HG03135 (cell line): ENCODE measurements at regions not wholly inside any gene's neighbourhood (a gene's known extent, or its start where the extent isn't known, plus 50 kb on each side); places are given as distances from the start of the nearest gene placed in this dataset.
"Not testable (repeated sequence)": the region's sequence is repeated elsewhere in the genome, so short reads cannot be mapped to it uniquely, and the experiment has no call there.

Experiments used
- ATAC-seq: cut with Tn5 transposase; IDR thresholded peaks from one replicate; pipeline ENCODE4 v1.9.1; 2021; ENCODE audit warnings: mild to moderate bottlenecking, moderate library complexity; ENCODE audit not compliant: unreplicated experiment

DNA sequence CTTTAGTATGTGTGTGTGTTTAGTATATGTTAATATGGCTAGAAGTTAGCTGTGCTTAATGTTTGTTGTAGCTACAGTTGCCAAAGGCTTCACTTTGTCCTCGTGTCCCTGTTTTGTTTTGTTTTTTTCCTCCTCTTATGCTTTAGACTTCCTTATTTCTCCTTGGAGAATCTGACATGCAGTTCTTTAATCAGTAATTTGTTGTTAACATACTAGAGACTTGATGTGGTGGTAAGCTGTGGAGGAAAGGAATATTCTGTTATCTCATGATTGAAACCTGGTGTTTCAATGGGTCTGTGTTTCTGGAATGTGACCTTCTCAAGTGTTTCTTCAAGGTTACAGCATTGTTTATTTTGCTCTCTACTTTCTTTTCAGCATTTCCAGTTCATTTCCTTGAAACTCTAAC, 515.6 kb upstream of the ST8SIA4 start:
- ATAC-seq: no peak

DNA sequence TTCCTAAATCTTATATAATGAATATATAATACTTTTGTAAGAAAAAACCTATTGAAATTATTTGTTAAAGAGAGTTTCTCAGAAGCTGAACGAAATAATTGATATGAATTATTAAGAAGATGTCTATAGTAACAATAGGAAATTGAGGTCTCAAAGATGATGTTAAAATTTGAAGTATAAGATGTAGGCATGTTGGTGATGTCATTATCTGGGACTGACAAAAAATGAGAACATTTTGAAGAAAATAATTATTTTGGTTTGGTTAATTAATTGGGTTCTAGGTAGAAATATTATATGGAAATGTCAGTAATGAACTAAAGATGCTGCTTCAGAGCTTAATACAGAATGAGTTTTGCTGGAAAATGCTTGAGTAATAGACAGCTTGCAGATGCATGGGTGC, 501.4 kb upstream of the ST8SIA4 start:
- ATAC-seq: no peak

DNA sequence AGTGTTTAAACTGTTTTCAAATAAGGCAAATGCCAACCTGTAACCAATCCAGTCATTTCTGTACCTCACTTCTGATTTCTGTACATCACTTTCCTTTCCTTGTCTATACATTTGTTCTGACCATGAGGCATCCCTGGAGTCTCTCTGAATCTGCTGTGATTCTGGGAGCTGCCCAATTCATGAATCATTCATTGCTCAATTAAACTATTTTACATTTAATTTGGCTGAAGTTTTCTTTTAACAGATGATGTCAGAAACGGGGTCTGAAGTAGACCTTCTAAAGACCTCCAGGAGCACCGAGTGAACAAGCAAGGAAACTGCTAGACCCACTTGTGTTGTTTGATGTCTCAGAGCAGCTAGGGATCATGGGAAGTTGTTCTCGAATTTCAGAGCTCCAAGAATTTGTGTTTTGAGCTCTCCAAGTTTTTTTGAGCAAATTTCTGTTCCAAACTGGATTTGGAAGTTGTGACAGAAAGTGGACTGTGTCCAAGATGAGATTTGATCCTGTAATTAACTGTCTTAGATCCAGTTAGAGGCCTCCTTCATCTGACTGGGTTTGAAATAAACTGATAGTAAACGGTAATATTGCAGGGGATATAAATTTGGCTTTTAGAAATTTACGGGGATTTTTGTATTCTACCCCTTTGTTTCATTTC, 490.8 kb upstream of the ST8SIA4 start:
- no peak for ATAC-seq

DNA sequence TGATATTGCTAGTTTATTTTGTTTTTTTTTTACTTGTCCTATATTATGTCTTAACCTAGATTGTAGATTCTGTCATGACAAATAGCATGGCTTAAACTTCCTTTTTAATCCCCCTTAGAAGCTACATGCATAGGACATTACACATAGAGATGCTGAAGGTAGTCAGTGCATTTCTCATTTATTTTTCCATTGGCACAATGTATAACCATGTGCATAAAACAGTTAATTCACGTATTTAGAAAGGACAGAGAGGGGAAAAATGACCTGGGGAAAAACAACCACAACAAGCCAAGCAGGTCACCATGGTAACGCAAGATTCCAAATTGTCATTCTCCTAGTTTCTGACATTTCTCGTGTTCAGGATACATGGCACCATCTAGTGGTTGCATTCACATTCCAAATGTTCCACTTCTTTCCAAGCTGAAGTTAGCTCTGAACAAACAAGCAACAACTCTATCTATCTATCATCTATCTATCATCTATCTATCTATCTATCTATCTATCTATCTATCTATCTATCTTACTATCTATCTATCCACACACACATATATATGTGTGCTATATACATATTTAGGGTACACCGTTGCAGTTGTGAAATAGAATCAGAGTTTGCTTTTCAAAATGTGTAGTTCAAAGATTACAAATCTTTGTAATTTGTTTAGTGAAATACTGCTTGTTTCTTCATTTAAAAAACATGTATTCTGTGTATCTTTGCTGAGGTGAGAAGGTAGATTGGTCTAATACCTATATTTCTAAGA, 487.2 kb upstream of the ST8SIA4 start:
- no peak for ATAC-seq

DNA sequence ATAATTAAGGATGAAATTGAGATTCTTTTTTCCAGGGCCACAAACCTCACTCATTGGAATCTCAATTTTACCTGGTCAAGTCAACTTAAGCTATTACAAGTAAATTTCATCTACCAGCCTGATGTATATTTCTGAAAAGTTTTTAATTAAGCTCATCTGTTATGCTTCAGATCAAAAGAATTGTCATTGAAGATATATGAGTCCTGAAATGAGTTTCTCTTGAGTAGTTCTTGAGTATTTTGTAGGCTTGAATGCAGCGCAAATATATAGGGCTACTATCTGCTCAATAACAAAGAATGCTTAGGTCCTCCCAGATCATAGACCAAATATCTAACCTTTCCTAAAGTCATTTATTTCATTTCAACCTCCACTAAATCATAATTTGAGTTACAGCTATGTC, 482.2 kb upstream of the ST8SIA4 start:
- no peak for ATAC-seq

DNA sequence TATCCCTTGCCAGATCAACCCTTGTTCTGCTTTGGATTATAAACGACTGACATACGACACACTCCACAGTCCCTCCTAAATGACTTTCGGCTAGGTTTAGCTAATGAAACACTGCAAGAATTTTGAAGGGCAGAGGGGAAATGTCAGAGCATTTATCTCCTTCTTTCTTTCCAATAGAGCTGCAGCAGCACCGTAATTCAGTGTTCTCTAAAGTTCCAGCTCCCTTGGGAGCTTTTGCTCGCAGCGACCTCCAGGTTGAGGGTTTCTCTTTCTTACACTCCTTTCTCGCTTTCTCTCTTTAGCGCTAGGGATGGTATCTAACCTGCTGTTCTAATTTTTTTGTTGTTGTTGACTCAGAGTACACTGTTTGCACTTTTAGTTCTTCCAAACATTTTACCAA, 467.1 kb upstream of the ST8SIA4 start:
- ATAC-seq: no peak

DNA sequence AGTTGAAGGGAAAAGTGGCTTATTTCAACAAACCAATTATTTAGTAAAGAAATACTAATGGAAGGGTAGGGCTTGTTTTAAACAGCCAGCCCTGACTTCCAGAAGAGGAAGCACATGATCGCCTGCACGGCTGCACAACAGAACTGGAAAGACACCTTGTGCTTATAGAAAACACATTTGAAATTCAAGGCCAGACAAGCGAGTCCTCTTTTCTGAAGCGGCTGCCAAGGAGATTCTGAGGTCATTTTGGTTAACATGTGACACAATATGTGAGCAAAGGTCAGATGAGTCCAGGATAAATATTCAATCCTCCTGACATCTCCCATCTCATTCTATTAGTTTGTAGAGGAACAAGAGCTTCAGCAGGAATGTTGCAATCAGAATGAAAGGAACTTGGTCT, 461.4 kb upstream of the ST8SIA4 start:
- ATAC-seq: no peak

DNA sequence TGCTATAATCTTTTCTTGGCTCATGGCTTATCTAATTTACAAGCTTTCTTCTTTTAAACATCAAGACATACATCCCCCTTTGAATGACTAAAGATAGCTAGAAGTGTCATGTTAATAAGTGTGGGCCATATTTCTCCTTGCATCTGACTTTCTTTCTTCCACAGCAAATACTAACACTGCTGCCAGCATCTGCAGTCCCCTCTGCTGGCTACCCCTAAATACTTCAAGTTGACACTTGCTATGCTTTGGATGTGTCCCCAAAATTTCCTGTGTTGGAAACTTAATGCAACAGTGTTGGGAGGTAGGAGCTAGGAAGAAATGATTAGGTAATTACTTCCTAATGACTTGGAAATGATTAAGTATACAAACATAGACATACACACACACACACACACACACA, 459.0 kb upstream of the ST8SIA4 start:
- no peak for ATAC-seq

DNA sequence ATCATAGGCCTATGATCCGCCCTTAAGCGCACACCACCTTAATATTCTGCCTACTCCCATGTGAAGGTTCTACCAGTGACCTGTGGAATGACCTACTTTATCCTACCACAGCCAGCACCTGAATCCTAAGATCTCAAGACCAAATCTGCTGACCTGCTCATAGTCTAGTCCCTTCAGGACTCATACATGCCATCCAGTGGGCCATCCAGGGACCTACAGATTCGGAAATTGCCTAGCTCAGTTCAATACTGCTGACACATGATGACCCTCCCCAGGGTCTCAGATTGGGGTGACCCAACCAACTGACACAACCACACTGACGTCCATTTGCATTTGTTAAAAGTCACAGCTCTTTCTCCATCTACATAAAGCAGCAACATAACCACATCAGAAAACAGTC, 443.8 kb upstream of the ST8SIA4 start:
- no peak for ATAC-seq

DNA sequence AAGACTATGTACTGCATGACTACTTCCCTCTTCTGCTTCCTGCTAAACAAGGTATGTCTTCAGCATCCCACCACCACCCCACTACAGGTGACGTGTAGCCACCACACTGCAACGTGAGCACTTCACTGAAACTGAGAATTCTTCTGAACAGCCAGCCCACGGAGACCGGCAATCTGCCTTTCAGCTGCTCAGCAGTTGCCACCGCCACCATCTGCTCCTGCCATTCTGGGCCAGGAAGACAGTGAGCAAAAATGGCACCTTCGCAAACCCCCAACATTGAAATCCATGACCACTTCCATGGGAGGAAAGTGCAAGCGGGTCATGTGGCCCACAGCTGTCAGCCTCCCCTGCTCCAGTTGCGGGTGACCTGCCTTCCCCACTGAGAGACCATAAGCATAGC, 443.4 kb upstream of the ST8SIA4 start:
- no peak for ATAC-seq

DNA sequence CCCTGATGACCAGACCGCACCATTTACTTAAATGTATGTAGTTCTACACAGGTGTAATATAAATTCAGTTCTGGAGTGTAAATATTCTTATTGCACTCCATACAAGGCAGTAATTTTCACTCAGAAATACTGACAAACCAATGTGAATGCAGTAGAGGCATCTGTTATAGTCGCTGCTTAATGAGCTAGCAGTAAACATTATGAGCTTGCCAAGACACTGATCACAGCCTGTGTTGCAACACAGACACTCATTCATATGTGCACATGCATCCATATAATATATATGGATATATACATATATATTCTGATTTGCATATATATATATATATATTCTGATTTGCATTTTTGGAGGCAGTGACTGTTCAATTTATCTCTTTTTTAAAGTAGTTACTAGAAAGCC, 435.1 kb upstream of the ST8SIA4 start:
- no peak for ATAC-seq

DNA sequence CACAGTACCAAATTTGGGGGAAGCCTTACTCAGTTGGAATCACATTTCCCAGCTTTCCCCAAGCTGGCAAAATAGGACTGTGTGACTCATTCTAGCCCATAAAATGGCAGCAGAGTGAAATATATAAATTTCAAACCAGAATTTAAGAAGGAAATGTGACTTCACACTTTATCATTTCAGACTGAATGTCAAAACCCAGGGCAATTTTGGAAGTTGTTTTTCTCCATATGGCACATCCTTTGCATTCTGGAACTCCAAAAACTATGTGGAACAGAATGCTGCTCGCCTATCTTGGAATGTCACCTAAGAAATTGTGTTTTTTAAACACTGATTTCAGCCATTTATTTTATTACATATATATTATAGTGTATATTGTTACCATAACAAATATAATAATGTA, 424.7 kb upstream of the ST8SIA4 start:
- ATAC-seq: no peak

DNA sequence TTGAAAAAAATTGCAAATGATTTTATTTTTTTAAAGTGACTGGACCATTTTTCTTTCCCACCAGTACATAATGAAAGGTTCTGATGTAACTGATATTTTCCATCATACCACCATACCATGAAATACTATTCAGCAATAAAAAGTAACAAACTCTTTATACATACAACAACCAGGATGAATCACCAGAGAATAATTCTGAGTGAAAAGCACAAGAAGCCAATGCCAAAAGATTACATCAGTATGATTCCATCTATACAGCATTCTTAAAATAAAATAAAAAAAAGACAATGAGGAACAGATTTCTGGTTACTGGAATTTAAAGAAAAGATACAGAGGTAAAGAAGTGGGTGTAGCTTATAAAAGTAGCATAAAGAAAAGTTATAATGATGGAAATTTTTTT, 423.7 kb upstream of the ST8SIA4 start:
- no peak for ATAC-seq

DNA sequence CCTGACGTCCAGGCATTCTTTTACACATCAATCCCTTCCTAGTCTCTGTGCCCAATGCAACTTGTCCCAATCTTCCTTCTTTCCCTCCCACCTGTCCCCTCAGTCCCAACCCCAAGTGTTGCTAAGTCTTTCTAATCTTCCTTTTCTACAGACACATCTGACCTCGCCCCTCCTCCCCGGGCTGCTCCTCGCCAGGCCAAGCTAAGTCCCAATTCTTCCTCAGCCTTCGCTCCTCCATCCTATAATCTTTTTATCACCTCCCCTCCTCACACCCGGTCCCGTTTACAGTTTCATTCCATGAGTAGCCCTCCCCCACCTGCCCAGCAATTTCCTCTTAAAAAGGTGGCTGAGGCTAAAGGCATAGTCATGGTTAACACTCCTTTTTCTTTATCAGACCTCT, 413.3 kb upstream of the ST8SIA4 start:
- not testable (repeated sequence) for ATAC-seq

DNA sequence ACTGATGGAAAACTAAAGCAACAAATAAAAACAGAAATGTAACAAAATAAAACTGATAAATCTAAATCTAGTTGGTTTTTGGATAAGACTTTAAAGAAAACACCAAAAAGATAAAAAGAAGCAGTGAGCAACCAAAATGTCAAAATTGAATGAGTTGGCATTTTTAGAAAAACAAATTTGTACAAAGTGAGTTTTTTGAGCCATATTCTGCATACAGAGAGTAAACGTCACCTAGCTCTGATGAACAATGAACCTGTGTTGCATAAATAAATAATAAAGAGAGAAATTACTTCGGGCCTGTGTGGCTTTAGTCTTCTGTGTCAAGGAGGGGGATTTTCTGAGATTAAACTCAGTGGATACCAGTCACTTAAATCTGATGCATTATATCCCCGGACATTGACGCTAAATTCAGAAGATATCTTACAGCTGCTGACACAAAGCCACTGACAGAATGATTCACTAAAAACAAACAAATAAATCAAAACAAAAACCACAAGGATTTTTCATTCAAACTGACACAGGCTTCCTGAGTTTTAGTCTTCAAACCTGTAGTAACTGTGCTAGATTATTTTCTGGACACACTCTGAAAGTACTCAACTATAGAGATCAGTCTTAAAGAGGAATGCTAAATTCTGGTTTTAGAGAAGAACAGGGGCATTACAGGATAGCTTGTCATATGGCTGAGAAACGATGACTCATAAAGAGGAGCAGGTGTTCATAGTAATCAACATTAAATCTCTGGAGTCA, 403.5 kb upstream of the ST8SIA4 start:
- no peak for ATAC-seq

DNA sequence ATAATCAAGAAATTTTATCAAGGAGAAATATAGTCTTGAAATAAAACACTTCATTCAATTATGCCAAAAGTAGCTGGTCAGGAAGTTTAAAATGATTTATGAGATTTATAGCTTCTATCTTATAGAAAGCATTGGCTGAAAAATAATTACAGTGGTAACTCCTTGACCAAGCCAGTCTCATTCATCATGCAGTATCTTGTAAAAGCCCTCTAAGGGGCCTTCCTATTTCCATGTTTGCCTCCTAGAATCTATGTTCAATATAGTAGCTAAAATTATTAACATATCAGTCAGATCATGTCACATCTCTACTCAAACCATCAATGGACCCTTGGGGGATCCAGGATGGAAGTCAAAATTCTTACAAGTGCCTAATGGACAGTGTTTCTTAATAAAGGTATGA, 393.4 kb upstream of the ST8SIA4 start:
- no peak for ATAC-seq

DNA sequence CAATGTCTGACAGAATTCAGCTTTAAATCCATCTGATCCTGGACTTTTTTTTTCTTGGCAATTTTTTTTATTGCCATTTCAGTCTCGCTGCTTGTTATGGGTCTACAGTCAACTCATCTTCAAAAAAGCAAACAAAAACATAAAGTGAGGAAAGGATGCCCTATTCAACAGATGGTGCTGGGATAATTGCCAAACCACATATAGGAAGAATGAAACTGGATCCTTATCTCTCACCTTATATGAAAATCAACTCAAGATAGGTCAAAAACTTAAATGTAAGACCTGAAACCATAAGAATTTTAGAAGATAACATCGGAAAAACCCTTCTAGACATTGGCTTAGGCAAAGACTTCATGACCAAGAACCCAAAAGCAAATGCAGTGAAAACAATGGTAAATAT, 389.1 kb upstream of the ST8SIA4 start:
- no peak for ATAC-seq

DNA sequence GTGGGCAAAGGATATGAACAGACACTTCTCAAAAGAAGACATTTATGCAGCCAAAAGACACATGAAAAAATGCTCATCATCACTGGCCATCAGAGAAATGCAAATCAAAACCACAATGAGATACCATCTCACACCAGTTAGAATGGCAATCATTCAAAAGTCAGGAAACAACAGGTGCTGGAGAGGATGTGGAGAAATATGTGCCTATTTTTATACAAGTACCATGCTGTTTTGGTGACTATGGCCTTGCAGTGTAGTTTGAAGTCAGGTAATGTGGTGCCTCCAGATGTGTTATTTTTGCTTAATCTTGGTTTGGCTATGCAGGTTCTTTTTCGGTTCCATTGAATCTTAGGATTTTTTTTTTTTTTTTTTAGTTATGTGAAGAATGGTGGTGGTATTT, 387.7 kb upstream of the ST8SIA4 start:
- not testable (repeated sequence) for ATAC-seq

DNA sequence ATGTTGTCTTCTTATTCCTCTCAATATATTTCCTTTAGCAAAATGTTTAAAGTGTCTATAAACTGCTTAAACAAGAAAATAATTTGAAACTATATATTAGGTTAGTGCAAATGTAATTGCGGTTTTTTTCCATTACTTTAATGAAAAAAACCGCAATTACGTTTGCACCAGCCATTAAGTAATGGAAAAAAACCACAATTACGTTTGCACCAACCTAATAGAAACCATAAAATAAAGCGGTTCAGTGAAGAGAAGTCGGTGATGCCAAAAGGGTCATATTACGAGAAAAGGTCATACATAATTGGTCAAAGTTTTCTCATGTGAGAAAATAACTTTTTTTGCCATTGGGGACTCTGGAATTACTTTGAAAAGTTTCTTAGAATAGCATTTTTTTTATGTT, 385.6 kb upstream of the ST8SIA4 start:
- no peak for ATAC-seq

DNA sequence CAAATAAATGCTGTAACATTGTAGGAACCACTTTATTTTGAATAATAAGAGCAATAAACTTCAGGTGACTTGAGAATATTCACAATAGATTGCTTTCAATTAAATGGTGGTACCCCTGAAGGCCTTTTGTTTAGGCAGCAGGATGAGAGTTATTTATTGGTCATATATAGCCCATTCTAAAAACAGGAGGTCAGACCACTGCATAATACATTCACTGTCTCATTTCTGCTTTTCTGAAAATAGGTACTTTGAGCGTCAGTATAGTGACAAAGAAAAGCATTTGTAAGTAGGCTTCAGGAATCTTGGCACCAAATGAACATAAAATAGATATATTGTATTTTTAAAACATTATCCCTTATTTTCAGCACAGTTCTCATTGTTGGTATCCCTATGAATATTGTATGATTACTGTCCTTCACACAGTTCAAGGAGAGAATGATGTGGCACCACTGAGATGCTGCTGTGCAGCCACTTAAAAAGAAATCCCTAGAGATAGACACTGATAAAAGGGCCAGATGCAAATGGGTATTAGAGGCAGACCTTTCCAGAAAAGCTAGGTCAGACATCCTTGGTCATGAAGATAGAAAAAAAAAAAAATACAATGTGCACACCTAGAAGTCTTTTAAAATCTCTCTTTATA, 381.8 kb upstream of the ST8SIA4 start:
- ATAC-seq: no peak

DNA sequence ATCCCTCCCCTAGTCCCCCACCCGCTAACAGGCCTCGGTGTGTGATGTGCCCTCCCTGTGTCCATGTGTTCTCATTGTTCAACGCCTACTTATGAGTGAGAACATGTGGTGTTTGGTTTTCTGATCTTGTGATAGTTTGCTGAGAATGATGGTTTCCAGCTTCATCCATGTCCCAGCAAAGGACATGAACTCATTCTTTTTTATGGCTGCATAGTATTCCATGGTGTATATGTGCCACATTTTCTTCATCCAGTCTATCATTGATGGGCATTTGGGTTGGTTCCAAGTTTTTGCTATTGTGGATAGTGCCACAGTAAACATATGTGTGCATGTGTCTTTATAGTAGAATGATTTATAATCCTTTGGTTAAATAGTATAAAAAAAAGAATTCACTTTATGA, 380.9 kb upstream of the ST8SIA4 start:
- not testable (repeated sequence) for ATAC-seq

DNA sequence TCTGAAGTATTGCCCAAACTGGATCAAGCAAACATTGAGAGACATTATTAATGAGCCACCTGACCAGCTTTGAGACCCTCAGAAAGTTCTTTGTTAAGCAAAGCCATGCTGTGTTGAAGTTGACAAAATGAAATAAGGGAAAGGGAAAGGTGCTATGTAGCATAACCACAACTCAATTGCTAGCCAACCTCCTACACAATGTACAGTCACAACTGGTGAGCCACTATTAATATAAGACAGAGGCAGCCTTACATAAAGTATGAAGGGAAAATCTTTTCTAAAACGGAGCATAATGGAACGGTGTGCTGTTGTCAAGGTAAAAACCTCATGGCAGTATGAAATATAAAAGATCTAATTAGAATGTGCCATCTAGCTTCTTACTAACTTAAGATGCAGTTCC, 375.8 kb upstream of the ST8SIA4 start:
- ATAC-seq: no peak
